Liver (tissue), 8 donors: ENCODE measurements at regions not wholly inside any gene's neighbourhood (a gene's known extent, or its start where the extent isn't known, plus 50 kb on each side); places are given as distances from the start of the nearest gene placed in this dataset.

Source experiments
- DNase-seq: peaks from one replicate; pipeline ENCODE4 v3.0.0-alpha.2; 2017; ENCODE audit warnings: low spot score
- H3K27ac ChIP-seq, 2 donors: one replicate each; pipeline ENCODE4 v1.7.0; 2013; ENCODE audit warnings: inconsistent platforms in 2 of 2, low read length in 2 of 2, control low read depth in 1 of 2, low read depth in 1 of 2, mild to moderate bottlenecking in 1 of 2
- H3K27me3 ChIP-seq, 4 donors: one replicate each; pipeline versions ENCODE4 v1.6.1 to v1.7.0; 2013; ENCODE audit warnings: low read length in 3 of 4, inconsistent platforms in 1 of 4, mild to moderate bottlenecking in 1 of 4, moderate library complexity in 1 of 4; ENCODE audit not compliant: control insufficient read depth in 4 of 4, insufficient read depth in 4 of 4
- H3K36me3 ChIP-seq, 4 donors: one replicate each; pipeline versions ENCODE4 v1.6.1 to v1.7.0; 2013; ENCODE audit warnings: low read length in 3 of 4, mild to moderate bottlenecking in 3 of 4, low read depth in 1 of 4, moderate library complexity in 1 of 4; ENCODE audit not compliant: control insufficient read depth in 4 of 4, insufficient read depth in 3 of 4
- H3K4me1 ChIP-seq, 4 donors: one replicate each; pipeline versions ENCODE4 v1.6.1 to v1.7.0; 2013; ENCODE audit warnings: low read length in 3 of 4, mild to moderate bottlenecking in 3 of 4, moderate library complexity in 1 of 4; ENCODE audit not compliant: control insufficient read depth in 4 of 4, insufficient read depth in 4 of 4
- H3K4me3 ChIP-seq, 3 donors: one replicate each; pipeline versions ENCODE4 v1.6.1 to v1.7.0; 2013; ENCODE audit warnings: low read length in 3 of 3, control low read depth in 1 of 3, low read depth in 1 of 3, mild to moderate bottlenecking in 1 of 3
- H3K9ac ChIP-seq, 2 donors: one replicate each; pipeline ENCODE4 v1.7.0; 2013; ENCODE audit warnings: low read length in 2 of 2, mild to moderate bottlenecking in 2 of 2, moderate library complexity in 2 of 2, control low read depth in 1 of 2, low read depth in 1 of 2
- H3K9me3 ChIP-seq, 4 donors: one replicate each; pipeline versions ENCODE4 v1.6.1 to v1.7.0; 2013; ENCODE audit warnings: low read length in 3 of 4; ENCODE audit not compliant: control insufficient read depth in 4 of 4
- ATF3 ChIP-seq: IDR thresholded peaks from 2 replicates; pipeline ENCODE4 v1.6.1; 2016; ENCODE audit warnings: antibody characterized with exemption
- CTCF ChIP-seq: fragments of 150-350 bp; IDR thresholded peaks from 2 replicates; pipeline ENCODE4 v1.5.1; 2017; ENCODE audit warnings: improper control_type of control experiment, low read depth, low read length; ENCODE audit not compliant: missing input control
- EGR1 ChIP-seq, 2 donors: IDR thresholded peaks; 2 replicates each; pipeline ENCODE4 v1.6.1; 2016 to 2018; ENCODE audit warnings: antibody characterized with exemption in 2 of 2, low read depth in 2 of 2
- FOXA2 ChIP-seq: IDR thresholded peaks from 2 replicates; pipeline ENCODE4 v1.6.1; 2016; ENCODE audit warnings: antibody characterized with exemption
- HNF4A ChIP-seq, 2 donors: conservative IDR thresholded peaks; 2 replicates each; pipeline ENCODE4 v1.6.1; 2016; ENCODE audit warnings: antibody characterized with exemption in 2 of 2, mild to moderate bottlenecking in 2 of 2
- HNF4G ChIP-seq: IDR thresholded peaks from 2 replicates; pipeline ENCODE4 v1.6.1; 2016; ENCODE audit warnings: antibody characterized with exemption
- JUND ChIP-seq, 2 donors: IDR thresholded peaks; 2 replicates each; pipeline ENCODE4 v1.6.1; 2016; ENCODE audit warnings: antibody characterized with exemption in 2 of 2
- NR2F2 ChIP-seq: IDR thresholded peaks from 2 replicates; pipeline ENCODE4 v1.6.1; 2016; ENCODE audit warnings: antibody characterized with exemption
- REST ChIP-seq: IDR thresholded peaks from 2 replicates; pipeline ENCODE4 v1.6.1; 2016; ENCODE audit warnings: antibody characterized with exemption, mild to moderate bottlenecking
- SP1 ChIP-seq: IDR thresholded peaks from 2 replicates; pipeline ENCODE4 v1.6.1; 2018; ENCODE audit warnings: antibody characterized with exemption, mild to moderate bottlenecking
- TAF1 ChIP-seq: conservative IDR thresholded peaks from 2 replicates; pipeline ENCODE4 v1.6.1; 2016; ENCODE audit warnings: antibody characterized with exemption, mild to moderate bottlenecking
- YY1 ChIP-seq: IDR thresholded peaks from 2 replicates; pipeline ENCODE4 v1.6.1; 2016; ENCODE audit warnings: antibody characterized with exemption, mild to moderate bottlenecking
- ZBTB33 ChIP-seq: IDR thresholded peaks from 2 replicates; pipeline ENCODE4 v1.6.1; 2016; ENCODE audit warnings: antibody characterized with exemption
- WGBS: extraction: QIAGEN DNeasy Blood & Tissue Kit; methylation state at CpG from one replicate; pipeline ENCODE4 v1.1.7; 2013; 5-methylcytosine and 5-hydroxymethylcytosine counted together
- donor health status: healthy.
- donor health status: healthy.
- donor health status: healthy.
- donor health status: healthy.
- donor health status: healthy.

- peaks cover 0 to 2% (median 0%) of the 10 kb centered on the region in 4 donors for H3K9me3 ChIP-seq
- H3K4me1 ChIP-seq: peaks cover 0 to 8% (median 1%) of the 10 kb centered on the region in 4 donors
- H3K36me3 ChIP-seq: no peaks in the 10 kb centered on the region
- no peaks in the 10 kb centered on the region for H3K27me3 ChIP-seq
- WGBS: 96% methylated on average over 6 of the region's 6 CpGs
- no peak overlapping the region for H3K9ac ChIP-seq
- H3K27ac ChIP-seq: no peak overlapping the region
- no peak overlapping the region for H3K4me3 ChIP-seq
- DNase-seq: no peak
- TF ChIP-seq SP1 (no peak), ZBTB33 (no peak), REST (no peak), FOXA2 (no peak), NR2F2 (no peak), YY1 (no peak), CTCF (no peak), ATF3 (no peak), HNF4A (conservative IDR thresholded peaks at IDR 0.05) (no peak), EGR1 (IDR thresholded peaks at IDR 0.05; ENCODE audit: low read depth in 2 of 2) (no peak), JUND (IDR thresholded peaks at IDR 0.05) (no peak), TAF1 (no peak), HNF4G (no peak)
Observed at GRCh38 chr3:72615776-72616175, 232.5 kb downstream of the SHQ1 start.

- peaks cover 0 to 8% (median 1%) of the 10 kb centered on the region in 4 donors for H3K4me1 ChIP-seq
- TF ChIP-seq HNF4G (peak; percentile 42), HNF4A (conservative IDR thresholded peaks at IDR 0.05) (peak; percentile 70 to 79), SP1 (peak; percentile 47), ZBTB33 (no peak)
- H3K9ac ChIP-seq: no peak overlapping the region
- no peaks in the 10 kb centered on the region for H3K27me3 ChIP-seq
- 48% methylated on average over 3 of the region's 3 CpGs for WGBS
- H3K9me3 ChIP-seq: peaks cover 0 to 2% (median 0%) of the 10 kb centered on the region in 4 donors
- DNase-seq: no peak
- H3K4me3 ChIP-seq: no peak overlapping the region
- no peak overlapping the region for H3K27ac ChIP-seq
- H3K36me3 ChIP-seq: no peaks in the 10 kb centered on the region
Observed at GRCh38 chr3:72615182-72615581, 233.1 kb downstream of the SHQ1 start.
